ENCODE measurements at regions not wholly inside any gene's neighbourhood (a gene's known extent, or its start where the extent isn't known, plus 50 kb on each side); places are given as distances from the start of the nearest gene placed in this dataset.
"Not testable (repeated sequence)": the region's sequence is repeated elsewhere in the genome, so short reads cannot be mapped to it uniquely, and the experiment has no call there.

GRCh38 chr4:22630161-22630975 is 62.4 kb upstream of the GBA3 start:
- not testable (repeated sequence) for TF ChIP-seq EZH2 (IDR thresholded peaks at IDR 0.05; ENCODE audit: borderline replicate concordance); CTCF (IDR thresholded peaks at IDR 0.05; ENCODE audit: poor library complexity); EZH2phosphoT487 (IDR thresholded peaks at IDR 0.05; ENCODE audit: low read depth, severe bottlenecking, unreplicated experiment)
